Body of pancreas (tissue), 4 donors: ENCODE measurements at regions not wholly inside any gene's neighbourhood (a gene's known extent, or its start where the extent isn't known, plus 50 kb on each side); places are given as distances from the start of the nearest gene placed in this dataset.

Source experiments
- ATAC-seq: fragments of 150-250 bp; one replicate; pipeline ENCODE4 v1.9.1; 2016
- DNase-seq, 4 donors: peaks; one replicate each; pipeline ENCODE4 v3.0.0-alpha.2; 2019
- H3K27ac ChIP-seq, 4 donors: fragments of 200-600 bp; sonication (generic); 1 replicate in 3 of 4; 2 replicates in 1 of 4; pipeline versions ENCODE4 v1.5.1 to v1.6.1; 2016 to 2019; ENCODE audit warnings: mild to moderate bottlenecking in 1 of 4, mixed read lengths in 1 of 4, moderate library complexity in 1 of 4
- H3K27me3 ChIP-seq, 2 donors: fragments of 200-600 bp; sonication (generic); one replicate each; pipeline ENCODE4 v1.6.0; 2016; ENCODE audit warnings: mild to moderate bottlenecking in 1 of 2
- H3K36me3 ChIP-seq, 2 donors: fragments of 200-600 bp; sonication (generic); replicated peaks in 1 of 2; 2 replicates each; pipeline ENCODE4 v1.5.1; 2016; ENCODE audit warnings: low read depth in 2 of 2; ENCODE audit not compliant: insufficient read depth in 1 of 2
- H3K4me1 ChIP-seq: fragments of 200-600 bp; sonication (generic); one replicate; pipeline ENCODE4 v1.6.0; 2016
- H3K4me3 ChIP-seq, 2 donors: fragments of 200-600 bp; sonication (generic); 1 replicate in 1 of 2; 2 replicates in 1 of 2; pipeline ENCODE4 v1.5.1; 2016 to 2019
- H3K9me3 ChIP-seq, 3 donors: fragments of 200-600 bp; sonication (generic); 1 replicate in 2 of 3; 2 replicates in 1 of 3; pipeline ENCODE4 v1.5.1; 2016
- POLR2A ChIP-seq, 3 donors: fragments of 450-650 bp; IDR thresholded peaks; one replicate each; pipeline ENCODE4 v1.6.1; 2016; ENCODE audit warnings: antibody characterized with exemption in 3 of 3, mild to moderate bottlenecking in 2 of 3
- WGBS, 2 donors: methylation state at CpG; one replicate each; pipeline ENCODE4 v1.1.5; 2017; 5-methylcytosine and 5-hydroxymethylcytosine counted together
- intact Hi-C: fragments of 100-400 bp; cut with DNase I; formaldehyde crosslinking; loops from one replicate; pipeline ENCODE4 v1.15.1; 2023
- TF ChIP-seq, protein P1 (sequence below), 7 experiments: fragments of 450-650 bp in 4 of 7; fragments of 200-600 bp in 3 of 7; sonication (generic) in 3 of 7; IDR thresholded peaks; one replicate each; pipeline ENCODE4 v1.5.1; 2016 to 2019; ENCODE audit warnings: antibody characterized with exemption in 7 of 7

DNA sequence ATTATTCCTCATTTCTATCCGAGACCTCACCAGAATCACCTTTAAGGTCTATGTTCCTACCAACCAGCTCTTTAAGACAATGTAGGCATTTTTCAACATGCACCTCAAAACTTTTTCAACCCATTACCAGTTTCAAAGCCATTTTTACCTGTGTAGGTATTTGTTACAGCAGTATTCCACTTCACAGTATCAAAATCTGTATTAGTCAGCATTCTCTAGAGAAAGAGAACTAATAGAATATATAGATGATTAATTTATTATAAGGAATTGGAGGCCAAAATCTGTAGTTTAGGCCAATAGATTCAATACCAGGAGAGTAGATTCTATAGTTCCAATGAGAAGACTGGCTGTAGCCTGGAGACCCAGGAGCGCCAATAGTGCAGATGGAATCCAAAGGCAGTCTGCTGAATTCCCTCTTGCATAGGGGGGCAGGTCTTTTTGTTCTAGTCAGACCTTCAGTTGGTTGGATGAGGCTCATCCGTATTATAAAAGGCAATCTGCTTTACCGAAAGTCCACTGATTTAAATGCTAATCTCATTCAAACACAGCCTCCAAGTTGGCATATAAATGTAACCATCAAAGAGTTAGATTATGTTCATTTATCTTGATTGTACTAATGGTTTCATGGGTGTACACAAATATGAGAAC lies 151.6 kb upstream of the SYT1 start:
- DNase-seq (no peak), ATAC-seq (no peak)
- no peaks in the 10 kb centered on the region for H3K27me3 ChIP-seq
- no peaks in the 10 kb centered on the region for H3K9me3 ChIP-seq
- H3K4me1 ChIP-seq: no peaks in the 10 kb centered on the region
- H3K4me3 ChIP-seq: no peak overlapping the region
- no peak overlapping the region for H3K27ac ChIP-seq
- no peaks in the 10 kb centered on the region for H3K36me3 ChIP-seq
- TF ChIP-seq, protein P1, sequence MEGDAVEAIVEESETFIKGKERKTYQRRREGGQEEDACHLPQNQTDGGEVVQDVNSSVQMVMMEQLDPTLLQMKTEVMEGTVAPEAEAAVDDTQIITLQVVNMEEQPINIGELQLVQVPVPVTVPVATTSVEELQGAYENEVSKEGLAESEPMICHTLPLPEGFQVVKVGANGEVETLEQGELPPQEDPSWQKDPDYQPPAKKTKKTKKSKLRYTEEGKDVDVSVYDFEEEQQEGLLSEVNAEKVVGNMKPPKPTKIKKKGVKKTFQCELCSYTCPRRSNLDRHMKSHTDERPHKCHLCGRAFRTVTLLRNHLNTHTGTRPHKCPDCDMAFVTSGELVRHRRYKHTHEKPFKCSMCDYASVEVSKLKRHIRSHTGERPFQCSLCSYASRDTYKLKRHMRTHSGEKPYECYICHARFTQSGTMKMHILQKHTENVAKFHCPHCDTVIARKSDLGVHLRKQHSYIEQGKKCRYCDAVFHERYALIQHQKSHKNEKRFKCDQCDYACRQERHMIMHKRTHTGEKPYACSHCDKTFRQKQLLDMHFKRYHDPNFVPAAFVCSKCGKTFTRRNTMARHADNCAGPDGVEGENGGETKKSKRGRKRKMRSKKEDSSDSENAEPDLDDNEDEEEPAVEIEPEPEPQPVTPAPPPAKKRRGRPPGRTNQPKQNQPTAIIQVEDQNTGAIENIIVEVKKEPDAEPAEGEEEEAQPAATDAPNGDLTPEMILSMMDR (IDR thresholded peaks at IDR 0.05): no peak
- no peak for TF ChIP-seq POLR2A (IDR thresholded peaks at IDR 0.05)
- intact Hi-C loops: no loop called here
- 74 to 79% methylated on average over 4 of the region's 4 CpGs for WGBS, 2 donors

DNA sequence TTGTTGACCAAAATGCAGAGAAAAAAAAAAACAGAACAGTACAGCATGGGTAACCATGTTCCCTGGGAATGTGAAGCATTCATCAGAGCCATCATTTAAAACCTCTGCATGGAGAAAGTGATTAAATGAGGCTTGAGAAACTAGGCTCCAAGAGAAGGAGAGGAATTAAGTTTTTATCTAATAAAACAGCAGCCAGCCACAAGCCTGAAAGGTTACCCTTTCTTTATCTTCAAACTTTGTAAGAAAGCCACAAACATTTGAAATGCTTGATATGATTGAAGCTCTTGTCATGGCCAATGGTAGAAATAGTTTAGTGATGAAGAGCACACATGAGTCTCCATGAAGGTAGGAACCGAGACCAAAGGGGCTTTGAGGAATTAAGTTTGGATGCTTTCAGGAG lies 144.9 kb upstream of the SYT1 start:
- no peaks in the 10 kb centered on the region for H3K36me3 ChIP-seq
- intact Hi-C loops: no loop called here
- no peaks in the 10 kb centered on the region for H3K27me3 ChIP-seq
- no peak overlapping the region for H3K4me3 ChIP-seq
- TF ChIP-seq, protein P1 (IDR thresholded peaks at IDR 0.05): no peak
- no peak for TF ChIP-seq POLR2A (IDR thresholded peaks at IDR 0.05)
- H3K4me1 ChIP-seq: no peaks in the 10 kb centered on the region
- WGBS, 2 donors: 58 to 75% methylated on average over 1 of the region's 1 CpG
- DNase-seq (no peak), ATAC-seq (no peak)
- H3K27ac ChIP-seq: no peak overlapping the region
- H3K9me3 ChIP-seq: no peaks in the 10 kb centered on the region

DNA sequence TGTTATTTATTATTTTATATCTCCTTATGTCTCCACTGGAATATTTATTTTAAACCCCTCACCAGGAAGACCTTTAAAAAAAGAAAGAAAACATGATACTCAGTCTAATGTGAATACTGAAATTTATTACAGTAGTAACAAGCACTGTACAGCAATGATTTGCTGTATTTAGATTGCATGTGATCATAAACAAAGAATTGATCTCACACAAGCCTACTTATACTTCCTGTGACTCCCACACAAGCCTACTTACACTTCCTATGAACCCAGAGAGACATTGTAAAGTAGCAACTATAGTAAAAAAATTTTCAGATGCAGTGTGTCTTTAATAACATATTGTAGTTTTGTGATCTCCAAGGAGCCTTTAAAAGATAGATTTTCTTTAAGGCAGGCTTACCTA lies 142.7 kb upstream of the SYT1 start:
- ATAC-seq (no peak), DNase-seq (no peak)
- Histone ChIP-seq H3K27ac (no peak overlapping the region), H3K9me3 (no peaks in the 10 kb centered on the region), H3K27me3 (no peaks in the 10 kb centered on the region), H3K36me3 (no peaks in the 10 kb centered on the region), H3K4me3 (no peak overlapping the region), H3K4me1 (no peaks in the 10 kb centered on the region)
- TF ChIP-seq, protein P1 (IDR thresholded peaks at IDR 0.05): no peak
- TF ChIP-seq POLR2A (IDR thresholded peaks at IDR 0.05): no peak
- intact Hi-C loops: no loop called here

DNA sequence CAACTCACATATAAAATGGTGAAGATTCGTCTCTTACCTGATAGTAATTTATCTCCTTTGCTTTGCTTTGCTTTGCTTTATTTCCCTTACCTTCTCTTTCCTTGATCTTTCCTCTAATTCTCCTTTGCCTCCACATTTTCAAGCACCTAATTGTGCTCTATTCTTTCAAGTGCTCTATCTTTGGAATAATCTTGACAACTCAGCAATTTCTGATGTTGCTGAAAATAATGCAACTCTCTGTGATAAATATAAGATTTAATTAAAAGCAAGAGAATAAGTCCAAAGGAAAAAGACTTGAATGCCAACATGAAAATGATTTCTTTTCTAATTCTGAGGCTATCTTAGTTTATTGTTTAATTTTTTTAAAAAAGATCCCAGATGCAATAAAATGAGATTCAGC lies 139.5 kb upstream of the SYT1 start:
- DNase-seq (no peak), ATAC-seq (no peak)
- TF ChIP-seq, protein P1 (IDR thresholded peaks at IDR 0.05): no peak
- no peak for TF ChIP-seq POLR2A (IDR thresholded peaks at IDR 0.05)
- Histone ChIP-seq H3K27me3 (no peaks in the 10 kb centered on the region), H3K9me3 (no peaks in the 10 kb centered on the region), H3K4me3 (no peak overlapping the region), H3K4me1 (no peaks in the 10 kb centered on the region), H3K27ac (no peak overlapping the region), H3K36me3 (no peaks in the 10 kb centered on the region)
- WGBS, 2 donors: 61% methylated on average over 1 of the region's 1 CpG
- intact Hi-C loops: no loop called here

DNA sequence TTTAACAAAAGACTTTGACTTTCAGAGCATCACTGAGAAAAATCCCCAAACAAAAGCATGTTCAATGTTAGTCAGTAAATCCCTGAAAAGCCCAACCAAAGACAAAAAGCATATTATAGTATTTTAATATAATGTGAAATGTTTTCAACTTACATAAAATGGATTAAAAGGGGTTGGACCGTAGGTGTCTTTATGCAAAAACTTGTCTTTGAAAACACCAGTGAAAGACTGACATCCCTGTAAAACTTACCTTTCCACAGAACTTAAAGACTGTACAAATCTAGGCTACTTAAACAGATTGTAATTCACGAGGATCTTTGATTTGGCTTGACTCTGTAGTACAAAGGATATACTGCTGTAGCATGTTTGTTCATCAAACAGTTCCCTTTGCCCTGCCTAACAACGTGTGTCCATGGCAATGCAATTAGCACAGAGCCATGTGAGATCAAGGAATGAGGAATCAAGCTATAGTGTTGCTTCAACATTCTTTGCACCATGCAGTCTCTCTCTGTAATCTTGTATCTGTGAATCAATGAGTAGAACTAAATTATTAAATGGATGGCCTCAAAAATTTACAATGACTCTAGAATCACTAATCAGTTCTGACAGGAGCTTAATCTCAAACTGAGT lies 138.5 kb upstream of the SYT1 start:
- intact Hi-C loops: no loop called here
- H3K27ac ChIP-seq: no peak overlapping the region
- no peaks in the 10 kb centered on the region for H3K36me3 ChIP-seq
- H3K27me3 ChIP-seq: no peaks in the 10 kb centered on the region
- no peak overlapping the region for H3K4me3 ChIP-seq
- no peaks in the 10 kb centered on the region for H3K9me3 ChIP-seq
- DNase-seq (no peak), ATAC-seq (no peak)
- 19 to 20% methylated on average over 3 of the region's 3 CpGs for WGBS, 2 donors
- H3K4me1 ChIP-seq: no peaks in the 10 kb centered on the region
- TF ChIP-seq POLR2A (IDR thresholded peaks at IDR 0.05): no peak
- TF ChIP-seq, protein P1 (IDR thresholded peaks at IDR 0.05): no peak
